ENCODE measurements at regions not wholly inside any gene's neighbourhood (a gene's known extent, or its start where the extent isn't known, plus 50 kb on each side); places are given as distances from the start of the nearest gene placed in this dataset.

- Histone ChIP-seq H3K4me3 (ENCODE audit: low read length) (no peak overlapping the region), H3K9ac (ENCODE audit: low read length) (no peak overlapping the region), H3K27ac (ENCODE audit: low read length) (no peak overlapping the region), H3F3A (ENCODE audit: insufficient read depth, low read length, poor library complexity, severe bottlenecking) (peaks cover 3% of the 10 kb centered on the region), H3K27me3 (ENCODE audit: insufficient read depth, low read depth, low read length) (no peaks in the 10 kb centered on the region), H3K4me2 (ENCODE audit: low read length) (no peak overlapping the region), H3K9me2 (ENCODE audit: insufficient read depth, low read length) (no peaks in the 10 kb centered on the region), H3K36me3 (ENCODE audit: insufficient read depth, low read length) (no peaks in the 10 kb centered on the region), H3K9me3 (ENCODE audit: low read length) (no peaks in the 10 kb centered on the region), H3K79me2 (replicated peaks; ENCODE audit: insufficient read depth, low read length) (no peaks in the 10 kb centered on the region), H4K20me1 (ENCODE audit: insufficient read depth) (no peaks in the 10 kb centered on the region), H2AFZ (ENCODE audit: low read depth, low read length) (no peak overlapping the region)
- no peak for TF ChIP-seq MXI1 (conservative IDR thresholded peaks at IDR 0.05; ENCODE audit: poor library complexity, severe bottlenecking)
- TF ChIP-seq RAD21 (conservative IDR thresholded peaks at IDR 0.05): no peak
- no peak for TF ChIP-seq EZH2 (IDR thresholded peaks at IDR 0.05; ENCODE audit: borderline replicate concordance, insufficient read depth, low read length, poor library complexity, severe bottlenecking)
- TF ChIP-seq POLR2AphosphoS5 (IDR thresholded peaks at IDR 0.05): no peak
- no peak for TF ChIP-seq TAF1 (IDR thresholded peaks at IDR 0.05; ENCODE audit: low read depth)
- TF ChIP-seq EP300 (conservative IDR thresholded peaks at IDR 0.05; ENCODE audit: poor library complexity, severe bottlenecking): no peak
- TF ChIP-seq, protein P1, sequence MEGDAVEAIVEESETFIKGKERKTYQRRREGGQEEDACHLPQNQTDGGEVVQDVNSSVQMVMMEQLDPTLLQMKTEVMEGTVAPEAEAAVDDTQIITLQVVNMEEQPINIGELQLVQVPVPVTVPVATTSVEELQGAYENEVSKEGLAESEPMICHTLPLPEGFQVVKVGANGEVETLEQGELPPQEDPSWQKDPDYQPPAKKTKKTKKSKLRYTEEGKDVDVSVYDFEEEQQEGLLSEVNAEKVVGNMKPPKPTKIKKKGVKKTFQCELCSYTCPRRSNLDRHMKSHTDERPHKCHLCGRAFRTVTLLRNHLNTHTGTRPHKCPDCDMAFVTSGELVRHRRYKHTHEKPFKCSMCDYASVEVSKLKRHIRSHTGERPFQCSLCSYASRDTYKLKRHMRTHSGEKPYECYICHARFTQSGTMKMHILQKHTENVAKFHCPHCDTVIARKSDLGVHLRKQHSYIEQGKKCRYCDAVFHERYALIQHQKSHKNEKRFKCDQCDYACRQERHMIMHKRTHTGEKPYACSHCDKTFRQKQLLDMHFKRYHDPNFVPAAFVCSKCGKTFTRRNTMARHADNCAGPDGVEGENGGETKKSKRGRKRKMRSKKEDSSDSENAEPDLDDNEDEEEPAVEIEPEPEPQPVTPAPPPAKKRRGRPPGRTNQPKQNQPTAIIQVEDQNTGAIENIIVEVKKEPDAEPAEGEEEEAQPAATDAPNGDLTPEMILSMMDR (IDR thresholded peaks at IDR 0.05; ENCODE audit: poor library complexity, severe bottlenecking): no peak
- no peak for TF ChIP-seq SMC3 (conservative IDR thresholded peaks at IDR 0.05; ENCODE audit: poor library complexity)
- TF ChIP-seq, protein P2, sequence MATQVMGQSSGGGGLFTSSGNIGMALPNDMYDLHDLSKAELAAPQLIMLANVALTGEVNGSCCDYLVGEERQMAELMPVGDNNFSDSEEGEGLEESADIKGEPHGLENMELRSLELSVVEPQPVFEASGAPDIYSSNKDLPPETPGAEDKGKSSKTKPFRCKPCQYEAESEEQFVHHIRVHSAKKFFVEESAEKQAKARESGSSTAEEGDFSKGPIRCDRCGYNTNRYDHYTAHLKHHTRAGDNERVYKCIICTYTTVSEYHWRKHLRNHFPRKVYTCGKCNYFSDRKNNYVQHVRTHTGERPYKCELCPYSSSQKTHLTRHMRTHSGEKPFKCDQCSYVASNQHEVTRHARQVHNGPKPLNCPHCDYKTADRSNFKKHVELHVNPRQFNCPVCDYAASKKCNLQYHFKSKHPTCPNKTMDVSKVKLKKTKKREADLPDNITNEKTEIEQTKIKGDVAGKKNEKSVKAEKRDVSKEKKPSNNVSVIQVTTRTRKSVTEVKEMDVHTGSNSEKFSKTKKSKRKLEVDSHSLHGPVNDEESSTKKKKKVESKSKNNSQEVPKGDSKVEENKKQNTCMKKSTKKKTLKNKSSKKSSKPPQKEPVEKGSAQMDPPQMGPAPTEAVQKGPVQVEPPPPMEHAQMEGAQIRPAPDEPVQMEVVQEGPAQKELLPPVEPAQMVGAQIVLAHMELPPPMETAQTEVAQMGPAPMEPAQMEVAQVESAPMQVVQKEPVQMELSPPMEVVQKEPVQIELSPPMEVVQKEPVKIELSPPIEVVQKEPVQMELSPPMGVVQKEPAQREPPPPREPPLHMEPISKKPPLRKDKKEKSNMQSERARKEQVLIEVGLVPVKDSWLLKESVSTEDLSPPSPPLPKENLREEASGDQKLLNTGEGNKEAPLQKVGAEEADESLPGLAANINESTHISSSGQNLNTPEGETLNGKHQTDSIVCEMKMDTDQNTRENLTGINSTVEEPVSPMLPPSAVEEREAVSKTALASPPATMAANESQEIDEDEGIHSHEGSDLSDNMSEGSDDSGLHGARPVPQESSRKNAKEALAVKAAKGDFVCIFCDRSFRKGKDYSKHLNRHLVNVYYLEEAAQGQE (IDR thresholded peaks at IDR 0.05; ENCODE audit: borderline replicate concordance): no peak
These were observed 257.2 kb downstream of the CYRIA start for GRCh38 chr2:16408331-16409005.

- Histone ChIP-seq H3F3A (ENCODE audit: insufficient read depth, low read length, poor library complexity, severe bottlenecking) (peaks cover 3% of the 10 kb centered on the region), H3K9me2 (ENCODE audit: insufficient read depth, low read length) (no peaks in the 10 kb centered on the region), H4K20me1 (ENCODE audit: insufficient read depth) (no peaks in the 10 kb centered on the region), H3K4me2 (ENCODE audit: low read length) (no peak overlapping the region), H3K27me3 (ENCODE audit: insufficient read depth, low read depth, low read length) (no peaks in the 10 kb centered on the region), H3K79me2 (replicated peaks; ENCODE audit: insufficient read depth, low read length) (no peaks in the 10 kb centered on the region), H3K4me3 (ENCODE audit: low read length) (no peak overlapping the region), H3K27ac (ENCODE audit: low read length) (no peak overlapping the region), H3K36me3 (ENCODE audit: insufficient read depth, low read length) (no peaks in the 10 kb centered on the region), H3K9ac (ENCODE audit: low read length) (no peak overlapping the region), H2AFZ (ENCODE audit: low read depth, low read length) (no peak overlapping the region), H3K9me3 (ENCODE audit: low read length) (no peaks in the 10 kb centered on the region)
- TF ChIP-seq TAF1 (IDR thresholded peaks at IDR 0.05; ENCODE audit: low read depth) (no peak), SMC3 (conservative IDR thresholded peaks at IDR 0.05; ENCODE audit: poor library complexity) (no peak), MXI1 (conservative IDR thresholded peaks at IDR 0.05; ENCODE audit: poor library complexity, severe bottlenecking) (no peak), RAD21 (conservative IDR thresholded peaks at IDR 0.05) (no peak)
- TF ChIP-seq, protein P2 (IDR thresholded peaks at IDR 0.05; ENCODE audit: borderline replicate concordance): no peak
- TF ChIP-seq, protein P1 (IDR thresholded peaks at IDR 0.05; ENCODE audit: poor library complexity, severe bottlenecking): no peak
These were observed 258.3 kb downstream of the CYRIA start for GRCh38 chr2:16407358-16407757.
